Loucy (cell line): ENCODE measurements at regions not wholly inside any gene's neighbourhood (a gene's known extent, or its start where the extent isn't known, plus 50 kb on each side); places are given as distances from the start of the nearest gene placed in this dataset.

Source experiments
- H2AFZ ChIP-seq: fragments of 200-600 bp; sonication (generic); 2 replicates; pipeline ENCODE4 v1.6.0; 2016; ENCODE audit warnings: antibody characterized with exemption, mild to moderate bottlenecking, low read length, moderate library complexity
- H3F3A ChIP-seq: fragments of 200-600 bp; 2 replicates; pipeline ENCODE4 v1.6.0; 2016; ENCODE audit warnings: antibody characterized with exemption, low read depth, mild to moderate bottlenecking
- H3K27me3 ChIP-seq: fragments of 200-600 bp; sonication (generic); 2 replicates; pipeline ENCODE4 v1.6.1; 2014; ENCODE audit warnings: low read length, mild to moderate bottlenecking; ENCODE audit not compliant: insufficient read depth, poor library complexity, severe bottlenecking
- H3K36me3 ChIP-seq: fragments of 200-600 bp; sonication (generic); 2 replicates; pipeline ENCODE4 v1.6.1; 2016; ENCODE audit warnings: low read length; ENCODE audit not compliant: insufficient read depth
- H3K4me1 ChIP-seq: fragments of 200-600 bp; sonication (generic); 2 replicates; pipeline ENCODE4 v1.5.1; 2014; ENCODE audit warnings: low read length, mild to moderate bottlenecking; ENCODE audit not compliant: insufficient read depth, poor library complexity, severe bottlenecking
- H3K4me2 ChIP-seq: fragments of 200-600 bp; sonication (generic); 2 replicates; pipeline ENCODE4 v1.6.0; 2014; ENCODE audit warnings: antibody characterized with exemption, low read length, low read depth, mild to moderate bottlenecking; ENCODE audit not compliant: poor library complexity, severe bottlenecking
- H3K4me3 ChIP-seq: fragments of 200-600 bp; sonication (generic); 2 replicates; pipeline ENCODE4 v1.5.1; 2014; ENCODE audit warnings: low read length, mild to moderate bottlenecking, mixed read lengths; ENCODE audit not compliant: poor library complexity, severe bottlenecking
- H3K79me2 ChIP-seq: fragments of 200-600 bp; sonication (generic); 2 replicates; pipeline ENCODE4 v1.6.1; 2014; ENCODE audit warnings: low read length; ENCODE audit not compliant: insufficient read depth
- H3K9ac ChIP-seq: fragments of 200-600 bp; sonication (generic); 2 replicates; pipeline ENCODE4 v1.6.0; 2014; ENCODE audit warnings: mild to moderate bottlenecking, low read depth, low read length, moderate library complexity; ENCODE audit not compliant: poor library complexity, severe bottlenecking
- H3K9me2 ChIP-seq: fragments of 200-600 bp; sonication (generic); replicated peaks from 2 replicates; pipeline ENCODE4 v1.6.1; 2016; ENCODE audit warnings: low read depth, low read length, mixed read lengths
- H3K9me3 ChIP-seq: fragments of 200-600 bp; sonication (generic); 2 replicates; pipeline ENCODE4 v1.6.1; 2014; ENCODE audit warnings: mild to moderate bottlenecking, antibody characterized with exemption, low read length, low read depth; ENCODE audit not compliant: insufficient read depth
- H4K20me1 ChIP-seq: fragments of 200-600 bp; sonication (generic); 2 replicates; pipeline ENCODE4 v1.6.0; 2014; ENCODE audit warnings: antibody characterized with exemption, low read length, mild to moderate bottlenecking; ENCODE audit not compliant: insufficient read depth, poor library complexity, severe bottlenecking
- CTCF ChIP-seq: fragments of 200-600 bp; sonication (generic); conservative IDR thresholded peaks from 2 replicates; pipeline ENCODE4 v1.5.1; 2014; ENCODE audit warnings: mild to moderate bottlenecking, antibody characterized with exemption, low read length
- EZH2phosphoT487 ChIP-seq: fragments of 200-600 bp; IDR thresholded peaks from 2 replicates; pipeline ENCODE4 v1.6.1; 2018; ENCODE audit warnings: antibody characterized with exemption, mild to moderate bottlenecking, moderate library complexity, borderline replicate concordance

GRCh38 chr12:127963933-127964332 lies 303.0 kb upstream of the TMEM132C start:
- Histone ChIP-seq H3F3A (no peaks in the 10 kb centered on the region), H3K4me3 (no peak overlapping the region), H3K79me2 (no peaks in the 10 kb centered on the region), H3K4me2 (no peak overlapping the region), H3K4me1 (no peaks in the 10 kb centered on the region), H3K9me3 (no peaks in the 10 kb centered on the region), H4K20me1 (no peaks in the 10 kb centered on the region), H3K36me3 (no peaks in the 10 kb centered on the region), H3K9ac (no peak overlapping the region), H3K27me3 (no peaks in the 10 kb centered on the region), H2AFZ (no peak overlapping the region), H3K9me2 (no peaks in the 10 kb centered on the region)
- no peak for TF ChIP-seq EZH2phosphoT487
- TF ChIP-seq CTCF = no peak

DNA sequence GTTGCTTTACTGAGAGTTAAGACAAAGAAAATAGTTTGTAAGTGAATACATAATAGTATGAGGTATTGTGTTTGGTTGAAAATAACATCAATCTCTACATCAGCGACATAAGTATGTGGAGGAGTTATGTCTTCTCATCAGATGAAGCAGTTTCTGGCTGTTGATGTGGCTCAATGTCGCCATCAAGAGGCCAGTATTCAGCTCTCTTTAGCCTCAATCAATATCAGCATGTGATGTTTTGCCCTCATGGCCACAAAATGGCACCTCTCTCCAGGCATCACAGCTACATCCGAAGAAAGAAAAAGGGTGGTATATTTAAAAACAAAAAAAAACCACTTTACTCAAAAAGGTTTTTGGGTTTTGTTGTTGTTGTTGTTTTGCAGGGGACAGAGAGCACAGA lies 302.3 kb upstream of the TMEM132C start:
- H3K36me3 ChIP-seq = no peaks in the 10 kb centered on the region
- no peaks in the 10 kb centered on the region for H3K27me3 ChIP-seq
- H3K4me2 ChIP-seq = no peak overlapping the region
- H3K9me2 ChIP-seq = no peaks in the 10 kb centered on the region
- H3K79me2 ChIP-seq = no peaks in the 10 kb centered on the region
- no peaks in the 10 kb centered on the region for H3K9me3 ChIP-seq
- TF ChIP-seq EZH2phosphoT487 (no peak), CTCF (peak; percentile 36; the same call in 1 of the 2 replicates)
- H3K4me1 ChIP-seq = no peaks in the 10 kb centered on the region
- no peaks in the 10 kb centered on the region for H3F3A ChIP-seq
- no peak overlapping the region for H2AFZ ChIP-seq
- H3K4me3 ChIP-seq = no peak overlapping the region
- H3K9ac ChIP-seq = no peak overlapping the region
- no peaks in the 10 kb centered on the region for H4K20me1 ChIP-seq

DNA sequence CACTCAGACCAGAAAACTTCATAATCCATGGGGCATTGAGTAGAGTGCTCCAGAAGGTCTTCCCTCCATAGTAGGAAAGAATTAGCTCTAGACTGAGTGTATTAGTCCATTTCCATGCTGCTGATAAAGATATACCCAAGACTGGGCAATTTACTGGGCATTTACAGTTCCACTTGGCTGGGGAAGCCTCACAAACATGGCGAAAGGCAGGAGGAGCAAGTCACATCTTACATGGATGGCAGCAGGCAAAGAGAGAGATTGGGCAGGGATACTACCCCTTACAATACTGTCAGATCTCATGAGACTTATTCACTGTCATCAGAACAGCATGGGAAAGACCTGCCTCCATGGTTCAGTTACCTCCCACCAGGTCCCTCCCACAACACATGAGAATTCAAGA lies 300.6 kb upstream of the TMEM132C start:
- Histone ChIP-seq H2AFZ (no peak overlapping the region), H3K4me3 (no peak overlapping the region), H4K20me1 (no peaks in the 10 kb centered on the region), H3K4me1 (no peaks in the 10 kb centered on the region), H3K4me2 (no peak overlapping the region), H3K9ac (no peak overlapping the region), H3K9me3 (no peaks in the 10 kb centered on the region), H3K79me2 (no peaks in the 10 kb centered on the region), H3K27me3 (no peaks in the 10 kb centered on the region), H3F3A (no peaks in the 10 kb centered on the region), H3K9me2 (no peaks in the 10 kb centered on the region), H3K36me3 (no peaks in the 10 kb centered on the region)
- TF ChIP-seq CTCF = no peak
- TF ChIP-seq EZH2phosphoT487 = no peak
